ENCODE measurements at regions not wholly inside any gene's neighbourhood (a gene's known extent, or its start where the extent isn't known, plus 50 kb on each side); places are given as distances from the start of the nearest gene placed in this dataset.
A peak's percentile ranks its signal among the peaks of the same experiment; 100 is the strongest.
"Not testable (repeated sequence)": the region's sequence is repeated elsewhere in the genome, so short reads cannot be mapped to it uniquely, and the experiment has no call there.

DNA sequence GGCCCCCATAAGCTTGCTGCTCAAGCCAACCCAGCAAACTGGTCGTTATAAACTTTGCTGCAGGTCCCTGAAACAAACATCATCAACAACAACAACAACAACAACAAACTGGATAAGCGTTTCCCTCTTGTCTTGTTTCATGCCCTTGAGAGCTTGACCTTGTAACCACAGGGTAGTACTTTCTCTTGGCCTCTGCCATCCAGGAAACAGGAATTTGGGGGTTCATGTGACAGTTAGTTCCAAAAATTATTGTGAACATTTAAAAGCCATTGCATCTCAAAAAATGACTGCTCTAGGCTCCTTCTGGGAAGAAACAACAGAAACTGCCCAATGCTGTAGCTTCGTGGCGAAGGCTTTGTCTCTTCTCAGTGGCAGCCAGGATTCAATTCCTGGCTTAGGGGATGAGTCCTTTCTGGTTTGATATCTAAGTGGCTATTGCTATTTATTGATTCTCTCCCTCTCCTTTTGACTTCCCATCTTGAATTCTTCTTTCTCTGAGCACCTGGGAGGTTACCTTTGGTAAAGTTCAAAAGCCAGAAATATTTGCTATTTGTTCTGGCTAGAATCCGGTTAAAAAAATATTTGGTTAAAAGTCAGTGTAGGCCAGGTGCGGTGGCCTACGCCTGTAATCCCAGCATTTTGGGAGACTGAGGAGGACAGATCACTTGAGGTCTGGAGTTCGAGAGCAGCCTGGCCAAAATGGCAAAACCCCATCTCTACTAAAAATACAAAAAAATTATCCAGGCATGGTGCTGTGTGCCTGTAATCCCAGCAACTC lies 52.0 kb upstream of the CPM start:
- Histone ChIP-seq H2AFZ (ENCODE audit: insufficient read depth, low read depth, low read length, poor library complexity, severe bottlenecking) (no peak overlapping the region), H3K9ac (ENCODE audit: insufficient read depth, low read length, poor library complexity, severe bottlenecking) (no peak overlapping the region), H3K27ac (ENCODE audit: low read depth in 1 of 2, low read length in 2 of 2) (no peak overlapping the region), H3K79me2 (ENCODE audit: insufficient read depth, low read length) (no peaks in the 10 kb centered on the region), H3K9me3 (replicated peaks in 1 of 2; ENCODE audit: control insufficient read depth in 1 of 2, insufficient read depth in 1 of 2, low read length in 2 of 2) (peaks cover 11 to 14% of the 10 kb centered on the region in 2 donors), H3K27me3 (ENCODE audit: control insufficient read depth in 2 of 2, insufficient read depth in 2 of 2, low read length in 2 of 2) (no peaks in the 10 kb centered on the region), H3K36me3 (replicated peaks in 1 of 2; ENCODE audit: control insufficient read depth in 1 of 2, insufficient read depth in 2 of 2, low read length in 2 of 2) (no peaks in the 10 kb centered on the region), H3K4me1 (ENCODE audit: control insufficient read depth in 1 of 2, insufficient read depth in 2 of 2, low read length in 2 of 2) (no peaks in the 10 kb centered on the region), H3K4me3 (replicated peaks in 1 of 3; ENCODE audit: low read depth in 2 of 3, low read length in 3 of 3) (no peak overlapping the region), H3K4me2 (replicated peaks; ENCODE audit: extremely low read depth, low read length, poor library complexity, severe bottlenecking) (no peak overlapping the region), H4K20me1 (ENCODE audit: insufficient read depth, low read length) (no peaks in the 10 kb centered on the region)
- peaks cover 13% of the 10 kb centered on the region for H3K4me1 Mint-ChIP-seq
- DNase-seq = no peak
- H3K27me3 Mint-ChIP-seq (ENCODE audit: low read depth in 3 of 3) = peaks cover 0 to 4% (median 0%) of the 10 kb centered on the region in 3 donors
- 100% methylated on average over 1 of the region's 8 CpGs for WGBS (ENCODE audit: insufficient coverage)
- TF ChIP-seq, protein P1, sequence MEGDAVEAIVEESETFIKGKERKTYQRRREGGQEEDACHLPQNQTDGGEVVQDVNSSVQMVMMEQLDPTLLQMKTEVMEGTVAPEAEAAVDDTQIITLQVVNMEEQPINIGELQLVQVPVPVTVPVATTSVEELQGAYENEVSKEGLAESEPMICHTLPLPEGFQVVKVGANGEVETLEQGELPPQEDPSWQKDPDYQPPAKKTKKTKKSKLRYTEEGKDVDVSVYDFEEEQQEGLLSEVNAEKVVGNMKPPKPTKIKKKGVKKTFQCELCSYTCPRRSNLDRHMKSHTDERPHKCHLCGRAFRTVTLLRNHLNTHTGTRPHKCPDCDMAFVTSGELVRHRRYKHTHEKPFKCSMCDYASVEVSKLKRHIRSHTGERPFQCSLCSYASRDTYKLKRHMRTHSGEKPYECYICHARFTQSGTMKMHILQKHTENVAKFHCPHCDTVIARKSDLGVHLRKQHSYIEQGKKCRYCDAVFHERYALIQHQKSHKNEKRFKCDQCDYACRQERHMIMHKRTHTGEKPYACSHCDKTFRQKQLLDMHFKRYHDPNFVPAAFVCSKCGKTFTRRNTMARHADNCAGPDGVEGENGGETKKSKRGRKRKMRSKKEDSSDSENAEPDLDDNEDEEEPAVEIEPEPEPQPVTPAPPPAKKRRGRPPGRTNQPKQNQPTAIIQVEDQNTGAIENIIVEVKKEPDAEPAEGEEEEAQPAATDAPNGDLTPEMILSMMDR (IDR thresholded peaks at IDR 0.05) = no peak
- intact Hi-C loops (cut with micrococcal nuclease) = no loop called here
- H3K9me3 Mint-ChIP-seq = peaks cover 14 to 36% (median 31%) of the 10 kb centered on the region in 7 donors
- no peak overlapping the region for H3K4me3 Mint-ChIP-seq
- H3K36me3 Mint-ChIP-seq = peaks cover 0 to under 1% of the 10 kb centered on the region in 2 donors
- H3K27ac Mint-ChIP-seq = peak overlapping the region in 3 of 7 donors; percentile 1 to 51 (median 51)

DNA sequence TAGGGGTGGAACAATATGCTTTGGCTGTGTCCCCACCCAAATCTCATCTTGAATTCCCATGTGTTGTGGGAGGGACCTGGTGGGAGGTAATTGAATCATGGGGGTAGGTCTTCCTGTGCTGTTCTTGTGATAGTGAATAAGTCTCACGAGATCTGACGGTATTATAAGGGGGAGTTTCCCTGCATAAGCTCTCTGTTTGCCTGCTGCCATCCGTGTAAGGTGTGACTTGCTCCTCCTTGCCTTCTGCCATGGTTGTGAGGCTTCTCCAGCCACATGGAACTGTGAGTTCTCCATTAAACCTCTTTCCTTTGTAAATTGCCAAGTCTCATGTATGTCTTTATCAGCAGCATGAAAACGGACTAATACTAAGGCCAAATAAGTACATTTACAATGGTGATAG lies 64.6 kb upstream of the CPM start:
- WGBS (ENCODE audit: insufficient coverage) = 100% methylated on average over 2 of the region's 4 CpGs
- H3K4me2 ChIP-seq (replicated peaks; ENCODE audit: extremely low read depth, low read length, poor library complexity, severe bottlenecking); intact Hi-C loops (cut with micrococcal nuclease); H3K36me3 Mint-ChIP-seq; H3K79me2 ChIP-seq (ENCODE audit: insufficient read depth, low read length); H3K27me3 ChIP-seq (ENCODE audit: control insufficient read depth in 2 of 2, insufficient read depth in 2 of 2, low read length in 2 of 2); H2AFZ ChIP-seq (ENCODE audit: insufficient read depth, low read depth, low read length, poor library complexity, severe bottlenecking); H3K9me3 ChIP-seq (replicated peaks in 1 of 2; ENCODE audit: control insufficient read depth in 1 of 2, insufficient read depth in 1 of 2, low read length in 2 of 2); H3K4me3 Mint-ChIP-seq; DNase-seq; H4K20me1 ChIP-seq (ENCODE audit: insufficient read depth, low read length); H3K9ac ChIP-seq (ENCODE audit: insufficient read depth, low read length, poor library complexity, severe bottlenecking); H3K27me3 Mint-ChIP-seq (ENCODE audit: low read depth in 3 of 3); H3K4me3 ChIP-seq (replicated peaks in 1 of 3; ENCODE audit: low read depth in 2 of 3, low read length in 3 of 3); H3K36me3 ChIP-seq (replicated peaks in 1 of 2; ENCODE audit: control insufficient read depth in 1 of 2, insufficient read depth in 2 of 2, low read length in 2 of 2): not testable (repeated sequence)
- peak overlapping the region; percentile 60 to 89 (median 77) for H3K27ac Mint-ChIP-seq
- peaks cover 14% of the 10 kb centered on the region for H3K4me1 Mint-ChIP-seq
- peaks cover 5 to 15% (median 10%) of the 10 kb centered on the region in 7 donors for H3K9me3 Mint-ChIP-seq
- Histone ChIP-seq H3K4me1 (ENCODE audit: control insufficient read depth in 1 of 2, insufficient read depth in 2 of 2, low read length in 2 of 2) (peaks cover 14% of the 10 kb centered on the region in 2 donors), H3K27ac (ENCODE audit: low read depth in 1 of 2, low read length in 2 of 2) (peak overlapping the region in 1 of 2 donors; percentile 62)

All from CD14-positive monocyte (primary cell).